PC-9 (cell line): ENCODE measurements at regions not wholly inside any gene's neighbourhood (a gene's known extent, or its start where the extent isn't known, plus 50 kb on each side); places are given as distances from the start of the nearest gene placed in this dataset.

Experiments
- CTCF ChIP-seq: fragments of 200-600 bp; sonication (generic); conservative IDR thresholded peaks from 2 replicates; pipeline ENCODE4 v1.6.1; 2017; ENCODE audit warnings: mixed run types, antibody characterized with exemption, mild to moderate bottlenecking, moderate library complexity
- EZH2 ChIP-seq: fragments of 200-600 bp; sonication (generic); IDR thresholded peaks from 2 replicates; pipeline ENCODE4 v1.8.0; 2017; ENCODE audit warnings: antibody characterized with exemption, low read depth

GRCh38 chr18:56517196-56517595 lies 121.2 kb downstream of the TXNL1 start:
- TF ChIP-seq CTCF (no peak), EZH2 (no peak)
